Activated CD4-positive, alpha-beta memory T cell treated with anti-CD3 and anti-CD28 coated beads, Interleukin-2, amount 10 ng/mL, durations not matched to agents 7 days and 5 days (primary cell): ENCODE measurements at regions not wholly inside any gene's neighbourhood (a gene's known extent, or its start where the extent isn't known, plus 50 kb on each side); places are given as distances from the start of the nearest gene placed in this dataset.
"Not testable (repeated sequence)": the region's sequence is repeated elsewhere in the genome, so short reads cannot be mapped to it uniquely, and the experiment has no call there.

Experiments
- CTCF ChIA-PET: fragments of 350-600 bp; sonication (Branson Sonifier 250); formaldehyde crosslinking; loops from one replicate; lab custom pipeline; 2021; ENCODE audit warnings: antibody characterized with exemption, inconsistent platforms; lab: Charles Lee
- POLR2A ChIA-PET: fragments of 350-600 bp; sonication (Branson Sonifier 250); formaldehyde crosslinking; loops from one replicate; lab custom pipeline; 2021; ENCODE audit warnings: antibody characterized with exemption; lab: Charles Lee
- DNase-seq: peaks from one replicate; pipeline ENCODE4 v3.0.0-alpha.2; 2020
- H3K27ac Mint-ChIP-seq: one replicate; pipeline ENCODE4 v1.8.0; 2021; ENCODE audit warnings: mild to moderate bottlenecking, mixed read lengths
- H3K27me3 Mint-ChIP-seq: one replicate; pipeline ENCODE4 v1.8.0; 2021; ENCODE audit warnings: mixed read lengths
- H3K36me3 Mint-ChIP-seq: one replicate; pipeline ENCODE4 v1.8.0; 2021; ENCODE audit warnings: low read depth, mixed read lengths
- H3K4me1 Mint-ChIP-seq: one replicate; pipeline ENCODE4 v1.8.0; 2021; ENCODE audit warnings: mixed read lengths
- H3K4me3 Mint-ChIP-seq: one replicate; pipeline ENCODE4 v1.8.0; 2021; ENCODE audit warnings: mild to moderate bottlenecking, mixed read lengths
- H3K9me3 Mint-ChIP-seq: one replicate; pipeline ENCODE4 v1.8.0; 2021; ENCODE audit warnings: mixed read lengths

- ChIA-PET POLR2A (no interaction called here), CTCF (no interaction called here)
- DNase-seq = no peak
- H3K9me3 Mint-ChIP-seq = peaks cover 7% of the 10 kb centered on the region
- H3K36me3 Mint-ChIP-seq = no peaks in the 10 kb centered on the region
- H3K4me3 Mint-ChIP-seq = no peak overlapping the region
- H3K27ac Mint-ChIP-seq = no peak overlapping the region
- no peaks in the 10 kb centered on the region for H3K4me1 Mint-ChIP-seq
- no peaks in the 10 kb centered on the region for H3K27me3 Mint-ChIP-seq
Measured at GRCh38 chr7:8809320-8809719, 375.9 kb downstream of the NXPH1 start.

- POLR2A ChIA-PET = no interaction called here
- Mint-ChIP-seq H3K4me3 (no peak overlapping the region), H3K36me3 (no peaks in the 10 kb centered on the region), H3K27ac (no peak overlapping the region), H3K27me3 (no peaks in the 10 kb centered on the region), H3K9me3 (peaks cover 14% of the 10 kb centered on the region), H3K4me1 (no peaks in the 10 kb centered on the region)
- CTCF ChIA-PET = no interaction called here
- no peak for DNase-seq
Measured at GRCh38 chr7:8817448-8818036, 384.1 kb downstream of the NXPH1 start.

- H3K9me3 Mint-ChIP-seq = peaks cover 16% of the 10 kb centered on the region
- no peaks in the 10 kb centered on the region for H3K4me1 Mint-ChIP-seq
- POLR2A ChIA-PET = no interaction called here
- H3K36me3 Mint-ChIP-seq = no peaks in the 10 kb centered on the region
- CTCF ChIA-PET = no interaction called here
- DNase-seq = no peak
- no peak overlapping the region for H3K27ac Mint-ChIP-seq
- H3K4me3 Mint-ChIP-seq = no peak overlapping the region
- no peaks in the 10 kb centered on the region for H3K27me3 Mint-ChIP-seq
Measured at GRCh38 chr7:8818406-8818805, 385.0 kb downstream of the NXPH1 start.

- Mint-ChIP-seq H3K27me3 (no peaks in the 10 kb centered on the region), H3K4me3 (no peak overlapping the region), H3K4me1 (no peaks in the 10 kb centered on the region), H3K36me3 (no peaks in the 10 kb centered on the region), H3K9me3 (peaks cover 15% of the 10 kb centered on the region), H3K27ac (no peak overlapping the region)
- POLR2A ChIA-PET = no interaction called here
- no peak for DNase-seq
- CTCF ChIA-PET = no interaction called here
Measured at GRCh38 chr7:8822595-8822994, 389.2 kb downstream of the NXPH1 start.

- H3K27ac Mint-ChIP-seq = no peak overlapping the region
- H3K4me3 Mint-ChIP-seq = no peak overlapping the region
- H3K9me3 Mint-ChIP-seq = peaks cover 12% of the 10 kb centered on the region
- H3K36me3 Mint-ChIP-seq = no peaks in the 10 kb centered on the region
- no peaks in the 10 kb centered on the region for H3K4me1 Mint-ChIP-seq
- no peak for DNase-seq
- H3K27me3 Mint-ChIP-seq = no peaks in the 10 kb centered on the region
- CTCF ChIA-PET = no interaction called here
- POLR2A ChIA-PET = no interaction called here
Measured at GRCh38 chr7:8823486-8823885, 390.1 kb downstream of the NXPH1 start.

- POLR2A ChIA-PET = no interaction called here
- Mint-ChIP-seq H3K27ac (no peak overlapping the region), H3K27me3 (no peaks in the 10 kb centered on the region), H3K4me3 (no peak overlapping the region), H3K4me1 (no peaks in the 10 kb centered on the region), H3K9me3 (peaks cover 8% of the 10 kb centered on the region), H3K36me3 (no peaks in the 10 kb centered on the region)
- DNase-seq = no peak
- CTCF ChIA-PET = no interaction called here
Measured at GRCh38 chr7:8827329-8827728, 393.9 kb downstream of the NXPH1 start.

- no peaks in the 10 kb centered on the region for H3K4me1 Mint-ChIP-seq
- no peaks in the 10 kb centered on the region for H3K36me3 Mint-ChIP-seq
- H3K27me3 Mint-ChIP-seq = no peaks in the 10 kb centered on the region
- no peak for DNase-seq
- H3K4me3 Mint-ChIP-seq = no peak overlapping the region
- H3K27ac Mint-ChIP-seq = no peak overlapping the region
- ChIA-PET POLR2A (no interaction called here), CTCF (no interaction called here)
- H3K9me3 Mint-ChIP-seq = peaks cover 7% of the 10 kb centered on the region
Measured at GRCh38 chr7:8829100-8829499, 395.7 kb downstream of the NXPH1 start.

- Mint-ChIP-seq H3K36me3 (no peaks in the 10 kb centered on the region), H3K9me3 (peaks cover 9% of the 10 kb centered on the region), H3K4me3 (no peak overlapping the region), H3K4me1 (no peaks in the 10 kb centered on the region), H3K27ac (no peak overlapping the region), H3K27me3 (no peaks in the 10 kb centered on the region)
- DNase-seq = no peak
- POLR2A ChIA-PET = no interaction called here
- CTCF ChIA-PET = no interaction called here
Measured at GRCh38 chr7:8831376-8831775, 398.0 kb downstream of the NXPH1 start.

GRCh38 chr7:8833355-8833754, 399.9 kb downstream of the NXPH1 start:
- CTCF ChIA-PET = no interaction called here
- Mint-ChIP-seq H3K36me3 (no peaks in the 10 kb centered on the region), H3K9me3 (peaks cover 9% of the 10 kb centered on the region), H3K4me3 (no peak overlapping the region), H3K27me3 (no peaks in the 10 kb centered on the region), H3K27ac (no peak overlapping the region), H3K4me1 (no peaks in the 10 kb centered on the region)
- no peak for DNase-seq
- POLR2A ChIA-PET = no interaction called here

GRCh38 chr7:8841171-8841570, 407.8 kb downstream of the NXPH1 start:
- Mint-ChIP-seq H3K27ac (no peak overlapping the region), H3K9me3 (peaks cover 11% of the 10 kb centered on the region), H3K4me3 (no peak overlapping the region), H3K4me1 (no peaks in the 10 kb centered on the region), H3K36me3 (no peaks in the 10 kb centered on the region), H3K27me3 (no peaks in the 10 kb centered on the region)
- DNase-seq = no peak
- ChIA-PET POLR2A (no interaction called here), CTCF (no interaction called here)

- CTCF ChIA-PET = no interaction called here
- no peak for DNase-seq
- H3K27me3 Mint-ChIP-seq = no peaks in the 10 kb centered on the region
- no peak overlapping the region for H3K4me3 Mint-ChIP-seq
- H3K4me1 Mint-ChIP-seq = no peaks in the 10 kb centered on the region
- H3K9me3 Mint-ChIP-seq = peaks cover 6% of the 10 kb centered on the region
- POLR2A ChIA-PET = no interaction called here
- no peak overlapping the region for H3K27ac Mint-ChIP-seq
- no peaks in the 10 kb centered on the region for H3K36me3 Mint-ChIP-seq
Measured at GRCh38 chr7:8871716-8872115, 438.3 kb downstream of the NXPH1 start.

GRCh38 chr7:8881916-8882315, 448.5 kb downstream of the NXPH1 start:
- H3K9me3 Mint-ChIP-seq = peaks cover 8% of the 10 kb centered on the region
- CTCF ChIA-PET = no interaction called here
- no peak for DNase-seq
- H3K27ac Mint-ChIP-seq = no peak overlapping the region
- H3K27me3 Mint-ChIP-seq = no peaks in the 10 kb centered on the region
- H3K4me1 Mint-ChIP-seq = no peaks in the 10 kb centered on the region
- no peaks in the 10 kb centered on the region for H3K36me3 Mint-ChIP-seq
- no peak overlapping the region for H3K4me3 Mint-ChIP-seq
- POLR2A ChIA-PET = no interaction called here

- no peak overlapping the region for H3K4me3 Mint-ChIP-seq
- POLR2A ChIA-PET = no interaction called here
Measured at GRCh38 chr7:8885480-8886000, 452.1 kb downstream of the NXPH1 start.

GRCh38 chr7:8890346-8890745, 456.9 kb downstream of the NXPH1 start:
- POLR2A ChIA-PET, H3K4me1 Mint-ChIP-seq, H3K27ac Mint-ChIP-seq: not testable (repeated sequence)

More at GRCh38 chr7:8885480-8886000, 452.1 kb downstream of the NXPH1 start:
- peaks cover 9% of the 10 kb centered on the region for H3K9me3 Mint-ChIP-seq
- H3K4me1 Mint-ChIP-seq = no peaks in the 10 kb centered on the region
- H3K27ac Mint-ChIP-seq = no peak overlapping the region
- no peak for DNase-seq
- CTCF ChIA-PET = no interaction called here
- no peaks in the 10 kb centered on the region for H3K36me3 Mint-ChIP-seq
- no peaks in the 10 kb centered on the region for H3K27me3 Mint-ChIP-seq

More at GRCh38 chr7:8890346-8890745, 456.9 kb downstream of the NXPH1 start:
- H3K4me3 Mint-ChIP-seq, H3K9me3 Mint-ChIP-seq, H3K27me3 Mint-ChIP-seq, DNase-seq, CTCF ChIA-PET, H3K36me3 Mint-ChIP-seq: not testable (repeated sequence)
